Neural progenitor cell (in vitro differentiated cells): ENCODE measurements at regions not wholly inside any gene's neighbourhood (a gene's known extent, or its start where the extent isn't known, plus 50 kb on each side); places are given as distances from the start of the nearest gene placed in this dataset.

Experiments
- CTCF ChIP-seq: fragments of 200-600 bp; sonication (generic); IDR thresholded peaks from 2 replicates; pipeline ENCODE4 v1.5.1; 2017; ENCODE audit warnings: antibody characterized with exemption, mild to moderate bottlenecking
- EZH2 ChIP-seq: fragments of 200-600 bp; sonication (generic); IDR thresholded peaks from 2 replicates; pipeline ENCODE4 v1.6.1; 2017; ENCODE audit warnings: antibody characterized with exemption, mild to moderate bottlenecking, moderate library complexity
- EZH2phosphoT487 ChIP-seq: fragments of 200-600 bp; sonication (generic); IDR thresholded peaks from 2 replicates; pipeline ENCODE4 v1.6.1; 2017; ENCODE audit warnings: antibody characterized with exemption

GRCh38 chr15:66936861-66937582, 128.4 kb upstream of the SMAD3 start:
- TF ChIP-seq EZH2 (no peak), CTCF (no peak), EZH2phosphoT487 (no peak)
